Keratinocyte (primary cell): ENCODE measurements at regions not wholly inside any gene's neighbourhood (a gene's known extent, or its start where the extent isn't known, plus 50 kb on each side); places are given as distances from the start of the nearest gene placed in this dataset.
"Not testable (repeated sequence)": the region's sequence is repeated elsewhere in the genome, so short reads cannot be mapped to it uniquely, and the experiment has no call there.

ENCODE experiments used
- DNase-seq: peaks from one replicate; pipeline ENCODE4 v3.0.0-alpha.2; 2011; ENCODE audit warnings: low read depth, missing footprints, low spot score
- FAIRE-seq: peaks from 2 replicates; lab custom pipeline; 2011; peaks lifted over from hg19 to GRCh38; lab: Jason Lieb, UNC
- H2AFZ ChIP-seq: 2 replicates; pipeline ENCODE4 v1.6.0; 2012; ENCODE audit warnings: low read length, control low read depth, inconsistent platforms; ENCODE audit not compliant: control insufficient read depth
- H3K27ac ChIP-seq: 2 replicates; pipeline ENCODE4 v1.5.1; 2011; ENCODE audit warnings: low read length; ENCODE audit not compliant: control insufficient read depth, insufficient read depth
- H3K27me3 ChIP-seq: 3 replicates; pipeline ENCODE4 v1.6.0; 2011; ENCODE audit warnings: low read length; ENCODE audit not compliant: control insufficient read depth, insufficient read depth; ENCODE audit errors: extremely low read depth
- H3K36me3 ChIP-seq, 2 experiments: 2 replicates in 1 of 2; 3 replicates in 1 of 2; pipeline ENCODE4 v1.5.1; 2011; ENCODE audit warnings: low read length in 2 of 2, mild to moderate bottlenecking in 1 of 2; ENCODE audit not compliant: control insufficient read depth in 2 of 2, insufficient read depth in 2 of 2; ENCODE audit errors: extremely low read depth in 1 of 2
- H3K4me1 ChIP-seq: 3 replicates; pipeline ENCODE4 v1.5.1; 2011; ENCODE audit warnings: low read length; ENCODE audit not compliant: control insufficient read depth, insufficient read depth; ENCODE audit errors: extremely low read depth
- H3K4me2 ChIP-seq: 3 replicates; pipeline ENCODE4 v1.6.0; 2011; ENCODE audit warnings: low read depth, low read length; ENCODE audit not compliant: control insufficient read depth, insufficient read depth; ENCODE audit errors: extremely low read depth
- H3K4me3 ChIP-seq, 3 experiments: fragments of 200-600 bp in 1 of 3; sonication (generic) in 1 of 3; 2 replicates in 2 of 3; 3 replicates in 1 of 3; pipeline ENCODE4 v1.5.1; 2011 to 2016; ENCODE audit warnings: low read length in 3 of 3, mild to moderate bottlenecking in 3 of 3, control low read depth in 2 of 3, inconsistent platforms in 1 of 3, low read depth in 1 of 3, mixed read lengths in 1 of 3, mixed run types in 1 of 3, moderate library complexity in 1 of 3; ENCODE audit not compliant: control insufficient read depth in 2 of 3, insufficient read depth in 2 of 3; ENCODE audit errors: extremely low read depth in 1 of 3
- H3K79me2 ChIP-seq: 2 replicates; pipeline ENCODE4 v1.6.0; 2012; ENCODE audit warnings: low read length; ENCODE audit not compliant: control insufficient read depth, insufficient read depth
- H3K9ac ChIP-seq: 3 replicates; pipeline ENCODE4 v1.6.0; 2011; ENCODE audit warnings: low read length; ENCODE audit not compliant: control insufficient read depth, insufficient read depth; ENCODE audit errors: extremely low read depth
- H3K9me1 ChIP-seq: 3 replicates; pipeline ENCODE4 v1.6.0; 2011; ENCODE audit warnings: low read length; ENCODE audit not compliant: control insufficient read depth, insufficient read depth; ENCODE audit errors: extremely low read depth
- H3K9me3 ChIP-seq: 2 replicates; pipeline ENCODE4 v1.5.1; 2012; ENCODE audit warnings: low read depth, low read length; ENCODE audit not compliant: control insufficient read depth
- H4K20me1 ChIP-seq: 3 replicates; pipeline ENCODE4 v1.6.0; 2011; ENCODE audit warnings: low read length; ENCODE audit not compliant: control insufficient read depth, insufficient read depth; ENCODE audit errors: extremely low read depth
- EZH2 ChIP-seq: IDR thresholded peaks from one replicate; pipeline ENCODE4 v1.6.1; 2012; ENCODE audit warnings: inconsistent platforms, mild to moderate bottlenecking, low read length, moderate library complexity
- dilution Hi-C: fragments of 300-500 bp; cut with MboI; formaldehyde crosslinking; loops from one replicate; pipeline ENCODE4 v1.7.0; 2020; ENCODE audit warnings: low sequenced_read_pairs; ENCODE audit not compliant: extremely low pct_ligation_motif_present
- TF ChIP-seq, protein P1 (sequence below), 3 experiments: IDR thresholded peaks in 1 of 3; conservative IDR thresholded peaks in 1 of 3; optimal IDR thresholded peaks in 1 of 3; 2 replicates in 2 of 3; 3 replicates in 1 of 3; pipeline versions ENCODE3 to v1.5.1; 2011; ENCODE audit warnings: low read length in 3 of 3, mild to moderate bottlenecking in 3 of 3, moderate library complexity in 2 of 3, control low read depth in 1 of 3, inconsistent platforms in 1 of 3; ENCODE audit not compliant: insufficient read depth in 2 of 3; ENCODE audit errors: extremely low read depth in 1 of 3

DNA sequence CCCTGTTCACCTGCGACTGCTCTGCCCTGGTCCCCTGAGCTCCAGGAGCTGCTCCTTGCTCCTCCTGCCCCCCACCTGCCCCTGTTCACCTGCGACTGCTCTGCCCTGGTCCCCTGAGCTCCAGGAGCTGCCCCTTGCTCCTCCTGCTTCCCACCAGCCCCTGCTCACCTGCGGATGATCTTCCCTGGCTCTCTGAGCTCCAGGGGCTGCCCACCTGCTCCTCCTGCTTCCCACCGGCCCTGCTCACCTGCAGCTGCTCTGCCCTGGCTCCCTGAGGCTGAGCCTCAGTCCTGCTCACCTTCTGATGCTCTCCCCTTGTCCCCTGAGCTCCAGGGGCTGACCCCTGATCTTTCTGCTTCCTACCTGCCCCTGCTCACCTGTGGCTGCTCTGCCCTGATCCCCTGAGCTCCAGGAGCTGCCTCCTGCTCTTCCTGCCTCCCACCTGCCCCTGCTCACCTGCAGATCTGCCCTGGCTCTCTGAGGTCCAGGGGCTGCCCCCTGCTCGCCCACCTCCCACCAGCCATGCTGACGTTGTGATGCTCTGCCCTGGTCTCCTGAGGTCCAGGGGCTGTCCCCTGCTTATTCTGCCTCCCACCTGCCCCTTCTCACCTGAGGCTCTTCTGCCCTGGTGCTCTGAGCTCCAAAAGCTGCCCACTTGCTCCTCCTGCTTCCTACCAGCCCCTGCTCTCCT, 219.2 kb downstream of the TMEM121 start:
- dilution Hi-C loops = no loop called here
- H3K9me1 ChIP-seq = no peaks in the 10 kb centered on the region
- no peaks in the 10 kb centered on the region for H3K36me3 ChIP-seq
- H3K27ac ChIP-seq = no peak overlapping the region
- FAIRE-seq (no peak), DNase-seq (no peak)
- H3K9ac ChIP-seq = no peak overlapping the region
- no peak for TF ChIP-seq EZH2
- TF ChIP-seq, protein P1, sequence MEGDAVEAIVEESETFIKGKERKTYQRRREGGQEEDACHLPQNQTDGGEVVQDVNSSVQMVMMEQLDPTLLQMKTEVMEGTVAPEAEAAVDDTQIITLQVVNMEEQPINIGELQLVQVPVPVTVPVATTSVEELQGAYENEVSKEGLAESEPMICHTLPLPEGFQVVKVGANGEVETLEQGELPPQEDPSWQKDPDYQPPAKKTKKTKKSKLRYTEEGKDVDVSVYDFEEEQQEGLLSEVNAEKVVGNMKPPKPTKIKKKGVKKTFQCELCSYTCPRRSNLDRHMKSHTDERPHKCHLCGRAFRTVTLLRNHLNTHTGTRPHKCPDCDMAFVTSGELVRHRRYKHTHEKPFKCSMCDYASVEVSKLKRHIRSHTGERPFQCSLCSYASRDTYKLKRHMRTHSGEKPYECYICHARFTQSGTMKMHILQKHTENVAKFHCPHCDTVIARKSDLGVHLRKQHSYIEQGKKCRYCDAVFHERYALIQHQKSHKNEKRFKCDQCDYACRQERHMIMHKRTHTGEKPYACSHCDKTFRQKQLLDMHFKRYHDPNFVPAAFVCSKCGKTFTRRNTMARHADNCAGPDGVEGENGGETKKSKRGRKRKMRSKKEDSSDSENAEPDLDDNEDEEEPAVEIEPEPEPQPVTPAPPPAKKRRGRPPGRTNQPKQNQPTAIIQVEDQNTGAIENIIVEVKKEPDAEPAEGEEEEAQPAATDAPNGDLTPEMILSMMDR (optimal IDR thresholded peaks at IDR 0.05 in 1 of 3, IDR thresholded peaks at IDR 0.05 in 1 of 3, conservative IDR thresholded peaks at IDR 0.05 in 1 of 3; ENCODE audit: extremely low read depth in 1 of 3, insufficient read depth in 2 of 3, low read length in 3 of 3) = no peak
- H3K27me3 ChIP-seq = no peaks in the 10 kb centered on the region
- no peak overlapping the region for H3K4me3 ChIP-seq
- no peaks in the 10 kb centered on the region for H3K79me2 ChIP-seq
- H3K4me2 ChIP-seq = no peak overlapping the region
- no peaks in the 10 kb centered on the region for H4K20me1 ChIP-seq
- no peak overlapping the region for H2AFZ ChIP-seq
- H3K4me1 ChIP-seq = no peaks in the 10 kb centered on the region
- H3K9me3 ChIP-seq = peaks cover 2% of the 10 kb centered on the region

DNA sequence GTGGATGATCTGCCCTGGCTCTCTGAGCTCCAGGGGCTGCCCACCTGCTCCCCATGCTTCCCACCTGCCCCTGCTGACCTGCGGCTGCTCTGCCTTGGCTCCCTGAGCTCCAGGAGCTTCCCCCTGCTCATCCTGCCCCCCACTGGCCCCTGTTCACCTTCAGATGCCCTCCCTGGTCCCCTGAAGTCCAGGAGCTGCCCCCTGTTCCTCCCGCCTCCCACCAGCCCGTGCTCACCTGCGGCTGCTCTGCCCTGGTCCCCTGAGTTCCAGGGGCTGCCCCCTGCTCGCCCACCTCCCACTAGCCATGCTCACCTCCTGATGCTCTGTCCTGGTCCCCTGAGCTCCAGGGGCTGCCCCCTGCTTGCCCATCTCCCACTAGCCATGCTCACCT, 219.7 kb downstream of the TMEM121 start:
- Histone ChIP-seq H3K36me3 (no peaks in the 10 kb centered on the region), H3K4me1 (no peaks in the 10 kb centered on the region), H4K20me1 (no peaks in the 10 kb centered on the region), H3K9me1 (no peaks in the 10 kb centered on the region), H3K27ac (no peak overlapping the region), H3K9ac (no peak overlapping the region), H3K4me2 (no peak overlapping the region), H2AFZ (no peak overlapping the region), H3K4me3 (no peak overlapping the region), H3K9me3 (peaks cover 2% of the 10 kb centered on the region), H3K79me2 (no peaks in the 10 kb centered on the region), H3K27me3 (no peaks in the 10 kb centered on the region)
- FAIRE-seq (no peak), DNase-seq (no peak)
- dilution Hi-C loops = no loop called here
- no peak for TF ChIP-seq EZH2
- TF ChIP-seq, protein P1 (optimal IDR thresholded peaks at IDR 0.05 in 1 of 3, IDR thresholded peaks at IDR 0.05 in 1 of 3, conservative IDR thresholded peaks at IDR 0.05 in 1 of 3; ENCODE audit: extremely low read depth in 1 of 3, insufficient read depth in 2 of 3, low read length in 3 of 3) = no peak

DNA sequence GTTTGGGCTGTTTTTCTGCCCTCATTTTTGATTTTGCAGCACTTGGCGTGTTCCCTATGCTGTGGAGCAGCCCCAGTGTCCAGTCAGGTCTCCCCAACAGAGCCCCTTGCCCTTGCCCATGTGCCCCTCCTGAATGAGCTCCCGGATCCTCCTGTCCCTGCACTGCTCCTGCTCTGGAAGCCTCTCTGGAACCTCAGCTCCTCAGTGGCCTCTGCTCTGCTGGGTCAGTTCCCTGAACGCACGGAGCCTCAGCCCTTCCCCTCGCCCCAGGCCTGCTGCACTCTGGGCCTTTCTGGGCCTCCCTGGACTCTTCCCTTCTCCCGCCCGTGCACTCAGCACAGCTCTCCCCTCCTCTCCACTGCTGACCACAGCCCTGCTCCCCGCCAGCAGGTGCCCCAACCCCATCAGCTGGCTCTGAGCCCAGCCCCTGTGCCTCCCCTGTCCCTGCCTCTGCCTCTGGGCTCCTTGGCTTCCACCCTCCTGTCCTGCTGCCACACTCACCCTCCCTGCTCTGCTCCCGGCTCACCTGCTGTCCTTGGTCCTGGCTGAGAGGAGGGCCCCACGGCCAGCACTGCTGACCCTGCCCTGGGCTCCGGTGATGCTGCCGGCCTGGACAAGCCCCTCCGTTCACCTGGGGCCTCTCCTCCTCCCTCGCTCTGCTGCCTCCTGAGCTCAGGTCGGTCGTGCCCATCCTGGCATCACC, 220.6 kb downstream of the TMEM121 start:
- H3K4me2 ChIP-seq, H4K20me1 ChIP-seq, FAIRE-seq, H3K9me3 ChIP-seq, H3K9me1 ChIP-seq, H3K4me3 ChIP-seq, H3K4me1 ChIP-seq, H2AFZ ChIP-seq, H3K36me3 ChIP-seq, H3K9ac ChIP-seq, H3K79me2 ChIP-seq, H3K27ac ChIP-seq, dilution Hi-C loops, DNase-seq, H3K27me3 ChIP-seq: not testable (repeated sequence)
